GM19099 (cell line): ENCODE measurements at regions not wholly inside any gene's neighbourhood (a gene's known extent, or its start where the extent isn't known, plus 50 kb on each side); places are given as distances from the start of the nearest gene placed in this dataset.

ENCODE experiments used
- POLR2A ChIP-seq: IDR thresholded peaks from 3 replicates; pipeline ENCODE4 v1.6.1; 2011; ENCODE audit warnings: low read depth; ENCODE audit not compliant: insufficient read length; ENCODE audit errors: extremely low read depth

DNA sequence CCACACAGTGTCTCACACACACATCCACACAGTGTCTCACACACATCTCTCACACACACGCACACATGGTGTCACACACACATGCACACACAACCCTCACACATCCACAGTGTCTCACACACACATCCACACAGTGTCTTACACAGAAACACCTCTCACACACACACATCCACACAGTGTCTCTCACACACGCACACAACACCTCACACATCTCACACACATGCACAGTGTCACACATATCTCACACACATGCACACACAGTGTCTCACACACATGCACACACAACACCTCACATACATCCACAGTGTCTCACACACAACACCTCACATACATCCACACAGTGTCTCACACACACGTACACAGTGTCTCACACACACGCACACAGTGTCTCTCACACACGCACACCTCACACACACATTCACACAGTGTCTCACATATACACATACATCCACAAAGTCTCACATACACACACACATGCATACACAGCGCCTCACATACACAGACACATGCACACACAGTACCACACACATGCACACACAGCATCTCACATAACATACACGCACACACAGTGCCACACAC, 473.9 kb upstream of the HS6ST1 start:
- TF ChIP-seq POLR2A = no peak

GRCh38 chr2:128793404-128793803, 474.7 kb upstream of the HS6ST1 start:
- no peak for TF ChIP-seq POLR2A

- no peak for TF ChIP-seq POLR2A
Measured at GRCh38 chr2:128794285-128794684, 475.6 kb upstream of the HS6ST1 start.

DNA sequence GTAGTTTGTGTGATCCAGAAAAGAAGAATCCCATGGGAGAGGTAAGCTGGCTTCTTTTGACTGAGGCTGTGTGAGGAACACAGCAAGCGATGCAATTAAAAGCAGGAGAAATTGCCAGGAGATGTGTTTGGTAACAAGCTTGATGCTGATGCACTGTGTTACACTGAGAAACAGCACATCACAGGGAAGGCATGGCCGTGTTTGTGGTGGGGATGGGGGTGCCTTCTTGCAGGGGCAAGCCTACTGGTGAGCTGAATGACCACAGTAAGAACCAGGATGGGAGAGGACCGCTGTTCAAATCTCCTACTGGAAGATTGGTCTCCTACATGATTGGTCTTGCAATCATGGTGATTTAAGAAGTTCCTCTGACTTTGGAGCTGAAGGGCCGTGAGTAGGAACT, 477.7 kb upstream of the HS6ST1 start:
- TF ChIP-seq POLR2A = no peak

GRCh38 chr2:128797092-128797491, 478.4 kb upstream of the HS6ST1 start:
- TF ChIP-seq POLR2A = no peak

GRCh38 chr2:128797533-128797932, 478.9 kb upstream of the HS6ST1 start:
- no peak for TF ChIP-seq POLR2A

DNA sequence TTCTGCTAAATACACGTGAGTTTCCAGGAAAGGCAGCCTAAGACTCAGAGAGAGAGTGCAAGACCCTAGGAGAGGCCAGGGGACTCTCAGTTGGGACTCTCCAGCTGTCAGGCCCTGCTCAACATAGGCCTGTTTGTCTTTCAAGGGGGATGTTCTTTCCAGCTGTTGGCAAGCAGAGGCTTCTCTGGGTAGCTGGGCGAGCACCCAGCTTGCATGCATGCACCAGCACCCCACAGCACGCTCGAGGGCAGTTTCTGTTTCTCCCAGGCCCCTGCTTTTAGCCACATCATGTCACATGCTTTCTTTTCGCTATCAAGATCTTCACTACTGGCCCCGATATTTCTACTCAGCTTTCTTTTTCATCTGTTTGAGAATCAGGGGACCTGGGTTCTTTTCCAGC, 479.3 kb upstream of the HS6ST1 start:
- TF ChIP-seq POLR2A = no peak

- TF ChIP-seq POLR2A = no peak
Measured at GRCh38 chr2:128798502-128799283, 480.0 kb upstream of the HS6ST1 start.

GRCh38 chr2:128799284-128799552, 480.6 kb upstream of the HS6ST1 start:
- TF ChIP-seq POLR2A = no peak

GRCh38 chr2:128799730-128800129, 481.1 kb upstream of the HS6ST1 start:
- no peak for TF ChIP-seq POLR2A

GRCh38 chr2:128801576-128801975, 482.9 kb upstream of the HS6ST1 start:
- no peak for TF ChIP-seq POLR2A

DNA sequence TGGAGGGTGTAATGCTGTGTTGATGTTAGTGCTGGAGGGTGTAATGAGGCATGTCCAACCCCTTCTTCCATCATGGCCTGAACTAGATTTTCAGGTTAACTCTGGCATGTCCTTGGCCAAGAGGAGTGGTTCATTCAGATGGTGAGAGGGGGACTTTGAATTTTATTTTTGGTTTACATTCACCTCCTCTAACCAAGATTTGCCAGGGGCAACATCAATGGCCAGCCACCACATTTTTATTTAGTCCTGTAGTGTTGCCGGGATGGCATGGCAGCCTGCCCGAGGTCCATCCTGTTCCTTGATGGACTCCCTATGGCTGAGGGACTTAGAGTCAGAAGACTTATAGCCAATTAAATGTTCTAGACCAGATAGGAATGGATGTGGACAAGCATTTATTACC, 484.6 kb upstream of the HS6ST1 start:
- no peak for TF ChIP-seq POLR2A

GRCh38 chr2:128805237-128805636, 486.6 kb upstream of the HS6ST1 start:
- no peak for TF ChIP-seq POLR2A

DNA sequence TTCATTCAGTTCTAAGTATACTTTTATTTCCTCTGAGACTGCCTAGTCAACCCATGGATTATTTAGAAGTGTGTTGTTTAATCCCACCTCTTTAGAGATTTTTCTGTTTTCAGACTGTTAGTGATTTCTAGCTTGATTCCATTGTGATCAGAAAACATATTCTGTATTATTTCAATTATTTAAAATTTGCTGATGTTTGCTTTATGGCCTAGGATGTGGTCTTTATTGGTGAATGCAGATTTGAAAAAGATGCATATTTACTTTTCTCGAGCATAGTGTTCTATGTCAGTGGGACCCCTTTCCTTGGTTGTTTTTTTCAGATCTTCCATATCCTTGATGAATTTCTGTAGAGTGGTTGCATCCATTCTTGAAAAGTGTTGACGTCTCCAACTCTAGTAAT, 487.2 kb upstream of the HS6ST1 start:
- TF ChIP-seq POLR2A = no peak

DNA sequence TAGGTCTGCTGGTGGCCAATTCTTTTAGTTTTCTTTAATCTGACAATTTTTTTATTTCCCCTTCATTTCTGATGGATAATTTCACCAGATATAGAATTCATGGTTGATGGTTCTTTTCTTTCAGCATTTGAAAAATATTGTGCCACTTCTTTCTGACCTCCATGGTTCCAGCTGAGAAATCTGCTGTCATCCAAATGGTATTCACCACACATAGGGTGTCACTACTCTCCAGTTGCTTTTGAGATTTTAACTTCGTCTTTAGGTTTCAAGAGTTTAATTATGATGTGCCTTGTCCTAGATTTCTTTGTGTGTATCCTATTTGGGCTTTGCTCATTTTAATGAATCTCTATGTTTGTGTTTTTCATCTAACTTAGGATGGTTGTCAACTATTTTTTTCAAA, 488.6 kb upstream of the HS6ST1 start:
- TF ChIP-seq POLR2A = no peak

DNA sequence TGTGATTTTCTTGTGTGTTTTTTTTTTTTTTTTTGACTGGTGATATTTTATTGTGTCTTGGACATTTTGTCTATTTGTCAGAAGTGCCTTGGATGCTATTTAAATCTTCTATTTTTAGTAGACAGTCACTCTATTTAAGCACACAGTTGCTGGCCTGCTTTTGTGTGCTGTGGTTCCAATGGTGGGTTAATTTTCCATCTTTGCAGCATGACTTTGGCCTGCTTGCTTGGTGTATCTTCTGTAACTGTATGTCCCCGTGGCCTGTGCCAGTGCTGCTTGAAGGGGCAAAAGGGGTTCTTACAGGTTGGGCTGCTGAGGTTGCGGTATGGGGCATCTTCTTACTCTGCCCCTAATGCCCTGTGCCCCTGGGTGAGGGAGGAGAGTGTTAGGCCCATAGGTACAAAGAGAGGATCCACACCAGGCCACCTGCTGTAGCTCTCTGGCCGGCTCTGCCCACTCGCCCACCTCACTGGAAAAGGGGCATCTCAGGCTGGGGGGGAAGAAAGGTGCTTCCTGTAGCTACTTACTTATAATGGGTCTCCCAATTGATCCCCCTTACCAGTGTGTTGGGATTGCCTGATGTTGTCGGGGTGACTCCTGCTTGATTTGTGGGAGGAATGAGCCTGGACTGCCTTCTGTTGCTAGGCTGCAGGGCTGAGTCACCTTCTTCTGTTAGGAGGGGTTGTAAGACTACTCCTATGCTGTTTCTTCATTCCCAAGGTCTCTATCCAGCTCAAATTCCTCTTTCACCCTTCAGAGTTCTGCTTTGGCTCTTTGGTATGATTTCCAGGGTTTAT, 490.0 kb upstream of the HS6ST1 start:
- no peak for TF ChIP-seq POLR2A
